GM12878 (cell line): ENCODE measurements at regions not wholly inside any gene's neighbourhood (a gene's known extent, or its start where the extent isn't known, plus 50 kb on each side); places are given as distances from the start of the nearest gene placed in this dataset.
"Not testable (repeated sequence)": the region's sequence is repeated elsewhere in the genome, so short reads cannot be mapped to it uniquely, and the experiment has no call there.

ENCODE experiments used
- POLR2A ChIP-seq: IDR thresholded peaks from 2 replicates; pipeline ENCODE4 v1.6.1; 2011; ENCODE audit warnings: low read depth, mild to moderate bottlenecking, low read length
- TF ChIP-seq, protein P1 (sequence below), 3 experiments: IDR thresholded peaks in 2 of 3; conservative IDR thresholded peaks in 1 of 3; 2 replicates each; pipeline ENCODE4 v1.5.1; 2011; ENCODE audit warnings: low read depth in 3 of 3, low read length in 3 of 3, mild to moderate bottlenecking in 3 of 3, control low read depth in 2 of 3, moderate library complexity in 2 of 3, inconsistent platforms in 1 of 3, mixed read lengths in 1 of 3; ENCODE audit not compliant: control insufficient read depth in 2 of 3, insufficient read depth in 1 of 3; ENCODE audit errors: extremely low read depth in 1 of 3

DNA sequence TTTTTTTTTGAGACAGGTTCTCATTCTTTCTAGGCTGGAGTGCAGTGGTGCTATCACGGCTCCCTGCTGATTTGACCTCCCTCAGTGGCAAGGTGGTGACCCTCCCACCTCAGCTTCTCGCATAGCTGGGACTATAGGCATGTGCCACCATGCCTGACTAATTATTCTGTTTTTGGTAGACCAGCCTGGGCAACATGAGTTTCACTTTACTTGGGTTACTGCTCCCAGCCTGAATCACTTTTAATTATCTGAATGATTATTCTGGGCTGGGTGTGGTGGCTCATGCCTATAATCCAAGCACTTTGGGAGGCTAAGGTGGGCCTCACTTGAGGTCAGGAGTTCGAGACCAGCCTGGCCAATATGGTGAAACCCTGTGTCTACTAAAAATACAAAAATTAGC, 308.2 kb downstream of the TYW1 start:
- TF ChIP-seq, protein P1, sequence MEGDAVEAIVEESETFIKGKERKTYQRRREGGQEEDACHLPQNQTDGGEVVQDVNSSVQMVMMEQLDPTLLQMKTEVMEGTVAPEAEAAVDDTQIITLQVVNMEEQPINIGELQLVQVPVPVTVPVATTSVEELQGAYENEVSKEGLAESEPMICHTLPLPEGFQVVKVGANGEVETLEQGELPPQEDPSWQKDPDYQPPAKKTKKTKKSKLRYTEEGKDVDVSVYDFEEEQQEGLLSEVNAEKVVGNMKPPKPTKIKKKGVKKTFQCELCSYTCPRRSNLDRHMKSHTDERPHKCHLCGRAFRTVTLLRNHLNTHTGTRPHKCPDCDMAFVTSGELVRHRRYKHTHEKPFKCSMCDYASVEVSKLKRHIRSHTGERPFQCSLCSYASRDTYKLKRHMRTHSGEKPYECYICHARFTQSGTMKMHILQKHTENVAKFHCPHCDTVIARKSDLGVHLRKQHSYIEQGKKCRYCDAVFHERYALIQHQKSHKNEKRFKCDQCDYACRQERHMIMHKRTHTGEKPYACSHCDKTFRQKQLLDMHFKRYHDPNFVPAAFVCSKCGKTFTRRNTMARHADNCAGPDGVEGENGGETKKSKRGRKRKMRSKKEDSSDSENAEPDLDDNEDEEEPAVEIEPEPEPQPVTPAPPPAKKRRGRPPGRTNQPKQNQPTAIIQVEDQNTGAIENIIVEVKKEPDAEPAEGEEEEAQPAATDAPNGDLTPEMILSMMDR (IDR thresholded peaks at IDR 0.05 in 2 of 3, conservative IDR thresholded peaks at IDR 0.05 in 1 of 3; ENCODE audit: control insufficient read depth in 2 of 3, extremely low read depth in 1 of 3, insufficient read depth in 1 of 3, low read depth in 3 of 3, low read length in 3 of 3) = not testable (repeated sequence)
- not testable (repeated sequence) for TF ChIP-seq POLR2A
